ENCODE measurements at regions not wholly inside any gene's neighbourhood (a gene's known extent, or its start where the extent isn't known, plus 50 kb on each side); places are given as distances from the start of the nearest gene placed in this dataset.

DNA sequence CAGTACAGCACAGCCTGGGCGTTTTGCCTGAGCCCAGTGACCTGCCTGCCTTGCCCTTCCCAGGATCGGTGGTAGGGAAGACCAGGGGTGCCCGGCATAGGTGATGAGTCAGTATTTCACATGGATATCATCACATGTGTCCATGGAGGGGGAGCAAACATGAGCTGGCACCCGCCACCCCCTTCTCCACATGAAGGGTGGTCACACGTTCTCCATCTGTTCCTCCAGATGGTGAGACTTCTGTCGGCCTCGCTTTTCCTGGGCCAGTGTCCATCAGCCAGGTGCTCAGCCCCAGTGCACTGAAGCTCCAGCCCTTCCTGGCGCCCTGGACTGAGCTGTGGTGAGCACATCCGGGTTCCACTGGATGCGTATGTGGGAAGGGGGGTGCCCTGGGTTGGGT, 208.4 kb downstream of the UBE3A start:
- POLR2A ChIA-PET (ENCODE audit: unreplicated experiment): no interaction called here
- Histone ChIP-seq H2AFZ (ENCODE audit: low read length) (no peak overlapping the region), H3K27ac (ENCODE audit: low read length) (no peak overlapping the region)

DNA sequence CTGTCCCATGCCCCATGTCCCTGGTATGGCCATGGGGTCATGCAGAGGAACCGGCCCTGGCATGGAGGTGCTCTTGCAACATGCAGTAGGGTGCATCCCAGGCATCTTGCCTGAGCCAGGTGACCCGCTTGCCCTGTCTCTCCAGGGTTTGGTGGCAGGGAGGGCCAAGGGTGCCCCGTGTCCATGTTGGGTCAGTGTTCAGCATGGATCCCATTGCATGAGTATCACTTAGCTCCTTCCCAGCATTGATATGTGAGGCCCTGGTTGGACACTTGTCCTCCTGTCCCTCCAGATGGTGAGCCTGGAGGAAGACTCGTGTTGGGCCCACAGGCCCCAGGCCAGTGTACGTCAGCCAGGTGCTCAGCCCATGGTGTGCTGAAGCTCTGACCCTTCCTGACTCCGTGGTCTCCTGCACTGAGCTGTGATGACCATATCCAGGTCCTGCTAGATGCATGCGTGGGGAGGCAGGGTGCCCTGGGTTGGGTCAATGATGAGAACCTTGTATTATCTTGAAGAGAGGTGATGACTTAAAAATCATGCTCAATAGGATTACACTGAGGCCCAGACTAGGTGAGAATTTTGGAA, 205.0 kb downstream of the UBE3A start:
- BruUV-seq (replicated peaks): no TSS peak
- no peaks in the 10 kb centered on the region for H3K27me3 ChIP-seq (ENCODE audit: low read length)
- no peak overlapping the region for H2AFZ ChIP-seq (ENCODE audit: low read length)
- H3K79me2 ChIP-seq (ENCODE audit: low read length): no peaks in the 10 kb centered on the region
- H3K36me3 ChIP-seq (ENCODE audit: low read depth, low read length): no peaks in the 10 kb centered on the region
- no peak overlapping the region for H3K27ac ChIP-seq (ENCODE audit: low read length)
- intact Hi-C loops (cut with micrococcal nuclease): no loop called here
- H3K9me3 ChIP-seq (ENCODE audit: low read length): peaks cover 4% of the 10 kb centered on the region; the same call in 1 of the 2 replicates
- H3K9me2 ChIP-seq (replicated peaks; ENCODE audit: low read length): no peaks in the 10 kb centered on the region
- H3K4me2 ChIP-seq (ENCODE audit: low read length): no peak overlapping the region
- no peaks in the 10 kb centered on the region for H3F3A ChIP-seq (ENCODE audit: low read length, unreplicated experiment)
- no peak overlapping the region for H3K9ac ChIP-seq (ENCODE audit: low read length)
- no peak for ATAC-seq
- ChIA-PET POLR2A (ENCODE audit: unreplicated experiment) (no interaction called here), CTCF (no interaction called here)
- TF ChIP-seq, protein P1, sequence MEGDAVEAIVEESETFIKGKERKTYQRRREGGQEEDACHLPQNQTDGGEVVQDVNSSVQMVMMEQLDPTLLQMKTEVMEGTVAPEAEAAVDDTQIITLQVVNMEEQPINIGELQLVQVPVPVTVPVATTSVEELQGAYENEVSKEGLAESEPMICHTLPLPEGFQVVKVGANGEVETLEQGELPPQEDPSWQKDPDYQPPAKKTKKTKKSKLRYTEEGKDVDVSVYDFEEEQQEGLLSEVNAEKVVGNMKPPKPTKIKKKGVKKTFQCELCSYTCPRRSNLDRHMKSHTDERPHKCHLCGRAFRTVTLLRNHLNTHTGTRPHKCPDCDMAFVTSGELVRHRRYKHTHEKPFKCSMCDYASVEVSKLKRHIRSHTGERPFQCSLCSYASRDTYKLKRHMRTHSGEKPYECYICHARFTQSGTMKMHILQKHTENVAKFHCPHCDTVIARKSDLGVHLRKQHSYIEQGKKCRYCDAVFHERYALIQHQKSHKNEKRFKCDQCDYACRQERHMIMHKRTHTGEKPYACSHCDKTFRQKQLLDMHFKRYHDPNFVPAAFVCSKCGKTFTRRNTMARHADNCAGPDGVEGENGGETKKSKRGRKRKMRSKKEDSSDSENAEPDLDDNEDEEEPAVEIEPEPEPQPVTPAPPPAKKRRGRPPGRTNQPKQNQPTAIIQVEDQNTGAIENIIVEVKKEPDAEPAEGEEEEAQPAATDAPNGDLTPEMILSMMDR (conservative IDR thresholded peaks at IDR 0.05; ENCODE audit: low read depth, low read length): no peak
- TF ChIP-seq EZH2 (IDR thresholded peaks at IDR 0.05; ENCODE audit: low read length, unreplicated experiment) (no peak), EZH2phosphoT487 (IDR thresholded peaks at IDR 0.05; ENCODE audit: borderline replicate concordance, low read length) (no peak)
- H3K4me1 ChIP-seq (ENCODE audit: insufficient read depth, low read length): no peaks in the 10 kb centered on the region
- H3K4me3 ChIP-seq (ENCODE audit: low read length): no peak overlapping the region
- DNase-seq: no peak
- H4K20me1 ChIP-seq (ENCODE audit: low read length): no peaks in the 10 kb centered on the region

More for the DNA sequence above, 208.4 kb downstream of the UBE3A start:
- Histone ChIP-seq H4K20me1 (ENCODE audit: low read length) (no peaks in the 10 kb centered on the region), H3K9me3 (ENCODE audit: low read length) (peaks cover 4% of the 10 kb centered on the region; the same call in 1 of the 2 replicates), H3F3A (ENCODE audit: low read length, unreplicated experiment) (no peaks in the 10 kb centered on the region), H3K9me2 (replicated peaks; ENCODE audit: low read length) (no peaks in the 10 kb centered on the region), H3K36me3 (ENCODE audit: low read depth, low read length) (no peaks in the 10 kb centered on the region), H3K9ac (ENCODE audit: low read length) (no peak overlapping the region), H3K4me3 (ENCODE audit: low read length) (no peak overlapping the region), H3K79me2 (ENCODE audit: low read length) (no peaks in the 10 kb centered on the region), H3K27me3 (ENCODE audit: low read length) (no peaks in the 10 kb centered on the region), H3K4me1 (ENCODE audit: insufficient read depth, low read length) (no peaks in the 10 kb centered on the region), H3K4me2 (ENCODE audit: low read length) (no peak overlapping the region)
- BruUV-seq (replicated peaks): no TSS peak
- TF ChIP-seq EZH2 (IDR thresholded peaks at IDR 0.05; ENCODE audit: low read length, unreplicated experiment): no peak
- TF ChIP-seq, protein P1 (conservative IDR thresholded peaks at IDR 0.05; ENCODE audit: low read depth, low read length): no peak
- no peak for TF ChIP-seq EZH2phosphoT487 (IDR thresholded peaks at IDR 0.05; ENCODE audit: borderline replicate concordance, low read length)
- DNase-seq (no peak), ATAC-seq (no peak)
- CTCF ChIA-PET: no interaction called here
- intact Hi-C loops (cut with micrococcal nuclease): no loop called here

DNA sequence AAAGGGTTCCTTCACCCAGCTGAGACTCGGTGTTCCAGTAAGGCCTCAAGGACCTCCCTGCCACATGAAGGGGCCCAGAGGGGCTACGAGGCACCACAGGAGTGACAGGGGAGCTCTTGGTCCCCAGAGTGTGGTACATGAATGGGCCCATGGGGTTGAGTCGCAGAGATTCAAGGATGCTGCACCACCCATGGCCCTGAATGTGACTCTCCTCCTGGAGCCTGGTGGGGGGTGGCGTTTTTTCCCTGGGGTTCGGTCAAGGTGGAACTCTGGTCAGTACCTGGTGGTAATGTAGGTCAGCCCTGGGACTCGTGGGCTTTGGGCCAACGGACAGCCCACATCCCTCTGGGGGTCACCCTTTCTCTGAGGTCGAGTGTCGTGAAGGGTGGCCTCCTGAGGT, 204.0 kb downstream of the UBE3A start:
- no peaks in the 10 kb centered on the region for H3K4me1 ChIP-seq (ENCODE audit: insufficient read depth, low read length)
- TF ChIP-seq EZH2phosphoT487 (IDR thresholded peaks at IDR 0.05; ENCODE audit: borderline replicate concordance, low read length) (no peak), EZH2 (IDR thresholded peaks at IDR 0.05; ENCODE audit: low read length, unreplicated experiment) (no peak)
- TF ChIP-seq, protein P1 (conservative IDR thresholded peaks at IDR 0.05; ENCODE audit: low read depth, low read length): no peak
- no peaks in the 10 kb centered on the region for H3F3A ChIP-seq (ENCODE audit: low read length, unreplicated experiment)
- H3K4me3 ChIP-seq (ENCODE audit: low read length): no peak overlapping the region
- H3K36me3 ChIP-seq (ENCODE audit: low read depth, low read length): no peaks in the 10 kb centered on the region
- intact Hi-C loops (cut with micrococcal nuclease): no loop called here
- H3K9me2 ChIP-seq (replicated peaks; ENCODE audit: low read length): no peaks in the 10 kb centered on the region
- DNase-seq: no peak
- H3K27ac ChIP-seq (ENCODE audit: low read length): no peak overlapping the region
- ChIA-PET CTCF (no interaction called here), POLR2A (ENCODE audit: unreplicated experiment) (no interaction called here)
- no peaks in the 10 kb centered on the region for H3K79me2 ChIP-seq (ENCODE audit: low read length)
- H2AFZ ChIP-seq (ENCODE audit: low read length): no peak overlapping the region
- no peaks in the 10 kb centered on the region for H4K20me1 ChIP-seq (ENCODE audit: low read length)
- peaks cover 4% of the 10 kb centered on the region; the same call in 1 of the 2 replicates for H3K9me3 ChIP-seq (ENCODE audit: low read length)
- H3K4me2 ChIP-seq (ENCODE audit: low read length): no peak overlapping the region
- H3K27me3 ChIP-seq (ENCODE audit: low read length): no peaks in the 10 kb centered on the region
- ATAC-seq: no peak
- no TSS peak for BruUV-seq (replicated peaks)
- H3K9ac ChIP-seq (ENCODE audit: low read length): no peak overlapping the region

Data from PC-3 (cell line).